Hematopoietic multipotent progenitor cell treated with erythropoietin and hydrocortisone succinate and interleukin-3 and kit ligand, for 17 days (in vitro differentiated cells): ENCODE measurements at regions not wholly inside any gene's neighbourhood (a gene's known extent, or its start where the extent isn't known, plus 50 kb on each side); places are given as distances from the start of the nearest gene placed in this dataset.
"Not testable (repeated sequence)": the region's sequence is repeated elsewhere in the genome, so short reads cannot be mapped to it uniquely, and the experiment has no call there.

Experiments
- DNase-seq: peaks from one replicate; pipeline ENCODE4 v3.0.0-alpha.2; 2015; ENCODE audit warnings: low spot score

DNA sequence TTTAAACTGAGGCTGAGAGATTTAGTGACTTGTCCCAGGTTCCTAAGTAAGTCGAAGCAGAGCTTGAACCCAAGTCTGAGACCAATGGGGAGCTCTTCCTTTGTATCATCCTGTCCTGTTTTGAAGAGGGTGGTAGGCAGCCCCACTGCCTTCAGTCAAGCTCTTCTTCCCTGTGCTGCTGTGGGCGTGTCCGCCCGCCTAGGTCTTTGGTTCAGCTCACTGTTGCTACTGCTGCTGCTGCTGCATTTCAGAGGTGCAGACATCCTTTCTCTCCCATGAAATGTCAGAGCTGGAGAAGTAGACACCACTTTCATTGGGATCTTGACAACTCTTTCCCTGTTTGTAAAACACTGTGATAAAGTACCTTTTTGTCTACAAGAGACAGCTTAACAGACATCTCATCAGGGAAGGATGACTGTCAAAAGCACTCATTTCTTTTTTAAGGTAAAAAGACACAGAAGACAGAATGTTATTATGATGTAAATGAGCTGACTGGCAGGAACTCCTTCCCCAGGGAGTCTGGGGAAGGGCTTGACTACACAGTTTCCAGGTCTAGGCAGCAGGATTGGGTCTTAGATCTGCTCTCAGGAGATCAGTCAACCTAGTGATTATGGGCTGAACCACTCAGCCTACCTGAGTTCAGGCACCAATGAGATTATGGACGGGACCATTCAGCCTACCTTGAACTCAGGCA lies 91.7 kb upstream of the TRIB2 start:
- DNase-seq = no peak

DNA sequence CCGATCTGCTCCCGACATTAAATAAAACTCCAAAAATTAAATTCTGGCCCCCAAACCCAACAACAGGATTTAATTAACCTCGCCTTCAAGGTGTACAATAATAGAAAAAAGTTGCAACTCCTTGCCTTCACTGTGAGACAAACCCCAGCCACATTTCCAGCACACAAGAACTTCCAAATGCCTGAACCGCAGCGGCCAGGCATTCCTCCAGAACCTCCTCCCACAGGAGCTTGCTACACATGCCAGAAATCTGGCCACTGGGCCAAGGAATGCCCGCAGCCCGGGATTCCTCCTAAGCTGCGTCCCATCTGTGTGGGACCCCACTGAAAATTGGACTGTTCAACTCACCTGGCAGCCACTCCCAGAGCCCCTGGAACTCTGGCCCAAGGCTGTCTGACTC lies 88.2 kb upstream of the TRIB2 start:
- DNase-seq = not testable (repeated sequence)

DNA sequence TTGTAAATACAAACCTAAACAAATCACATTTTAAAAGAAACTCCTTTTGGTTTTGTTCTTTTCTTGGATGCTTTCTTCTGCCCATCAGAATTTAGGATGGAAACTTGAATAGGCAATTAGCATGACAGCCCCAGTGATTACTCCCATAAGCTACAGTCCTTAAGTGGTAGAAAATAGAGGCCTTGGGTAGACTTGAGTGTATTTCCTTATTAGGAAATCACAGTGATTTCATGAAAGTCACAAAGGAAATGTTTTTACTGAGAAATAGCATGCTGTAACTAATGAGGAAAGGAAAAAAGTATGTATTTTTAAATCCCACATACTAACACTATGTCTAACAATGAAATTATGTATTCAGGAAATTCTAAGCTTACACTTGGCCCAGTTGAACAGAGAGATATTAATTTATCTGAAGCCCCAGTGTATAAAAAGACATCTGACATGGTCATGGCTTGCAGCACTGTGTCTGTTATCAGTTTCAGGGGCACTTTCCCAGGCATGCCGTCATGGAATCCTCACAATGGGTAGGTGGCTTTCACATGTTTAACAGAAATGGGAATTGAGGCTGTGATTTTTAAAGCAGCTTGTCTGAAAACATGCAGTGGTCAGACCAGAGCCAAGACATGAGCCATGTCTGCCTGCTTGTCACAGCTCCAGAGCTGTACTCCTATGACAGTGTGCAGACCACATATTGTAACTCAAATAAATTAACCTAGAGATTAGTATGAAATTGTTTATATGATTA lies 79.7 kb upstream of the TRIB2 start:
- no peak for DNase-seq

DNA sequence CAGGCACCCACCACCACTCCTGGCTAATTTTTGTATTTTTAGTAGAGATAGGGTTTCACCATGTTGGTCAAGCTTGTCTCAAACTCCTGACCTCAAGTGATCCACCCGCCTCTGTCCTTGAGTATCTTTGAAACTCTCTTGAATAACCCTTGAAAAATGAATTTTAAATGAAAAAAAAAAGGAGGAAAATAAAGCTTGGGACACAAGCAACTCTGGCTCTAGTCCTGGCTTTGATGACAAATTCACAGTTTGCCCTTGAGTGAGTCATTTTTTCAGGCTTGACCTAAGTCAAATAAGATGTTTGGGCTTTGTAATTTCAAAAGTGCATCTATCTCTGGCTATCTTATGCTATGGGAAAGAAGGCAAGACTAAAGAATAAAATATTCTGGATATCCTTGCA lies 79.0 kb upstream of the TRIB2 start:
- no peak for DNase-seq

DNA sequence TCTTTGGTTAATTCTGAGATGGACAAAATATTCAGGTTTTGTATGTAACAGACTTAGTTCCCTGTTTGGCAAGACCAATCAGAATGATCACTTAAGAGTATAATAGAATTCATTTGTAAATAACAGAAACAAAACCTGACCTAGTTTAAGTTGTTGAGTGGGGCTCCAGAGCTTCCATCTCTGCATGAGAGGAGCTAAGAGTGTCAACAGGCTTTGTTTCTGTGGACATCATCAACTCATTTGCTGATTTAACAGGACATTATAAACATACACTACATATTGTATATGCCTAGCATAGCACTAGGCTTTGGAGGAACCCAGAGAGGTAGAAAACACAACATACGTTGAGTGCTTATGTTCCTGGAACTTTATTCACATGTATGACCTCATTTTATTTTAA lies 75.3 kb upstream of the TRIB2 start:
- DNase-seq = no peak

DNA sequence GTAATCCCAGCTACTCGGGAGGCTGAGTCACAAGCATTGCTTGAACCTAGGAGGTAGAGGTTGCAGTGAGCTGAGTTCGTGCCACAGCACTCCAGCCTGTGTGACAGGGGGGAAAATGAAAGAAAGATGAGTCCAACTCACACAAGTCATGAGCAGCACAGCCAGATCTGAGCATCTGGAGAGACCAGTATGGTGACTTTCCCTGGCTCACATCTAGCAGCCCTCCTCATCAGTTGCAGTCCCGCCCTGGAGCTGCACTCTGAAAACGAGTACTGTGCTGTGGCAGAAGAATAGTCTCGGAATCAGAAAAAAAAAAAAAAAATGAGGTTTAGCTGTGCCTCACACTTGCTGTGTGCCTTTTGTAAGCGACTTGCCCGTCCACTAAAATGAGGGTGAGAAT lies 74.4 kb upstream of the TRIB2 start:
- no peak for DNase-seq

DNA sequence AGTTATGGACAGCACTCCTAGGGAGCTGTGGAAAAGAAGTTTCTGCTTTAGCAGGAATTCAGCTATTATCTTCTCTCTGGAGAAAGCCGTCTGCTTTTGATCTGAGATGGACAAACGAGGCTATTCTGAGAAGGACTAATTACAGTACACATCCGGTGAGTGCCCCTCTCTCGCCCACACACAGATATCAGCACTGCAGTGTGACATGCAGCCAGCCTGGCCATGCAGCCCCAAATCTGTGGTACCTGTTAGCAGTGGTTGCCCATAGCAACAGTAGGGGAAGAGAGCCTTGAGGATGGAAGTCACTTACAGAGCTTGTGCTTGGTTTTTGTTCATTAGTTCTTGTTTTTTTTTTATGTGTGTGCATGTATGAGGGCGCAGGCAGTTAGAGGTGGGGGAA lies 73.9 kb upstream of the TRIB2 start:
- DNase-seq = no peak

DNA sequence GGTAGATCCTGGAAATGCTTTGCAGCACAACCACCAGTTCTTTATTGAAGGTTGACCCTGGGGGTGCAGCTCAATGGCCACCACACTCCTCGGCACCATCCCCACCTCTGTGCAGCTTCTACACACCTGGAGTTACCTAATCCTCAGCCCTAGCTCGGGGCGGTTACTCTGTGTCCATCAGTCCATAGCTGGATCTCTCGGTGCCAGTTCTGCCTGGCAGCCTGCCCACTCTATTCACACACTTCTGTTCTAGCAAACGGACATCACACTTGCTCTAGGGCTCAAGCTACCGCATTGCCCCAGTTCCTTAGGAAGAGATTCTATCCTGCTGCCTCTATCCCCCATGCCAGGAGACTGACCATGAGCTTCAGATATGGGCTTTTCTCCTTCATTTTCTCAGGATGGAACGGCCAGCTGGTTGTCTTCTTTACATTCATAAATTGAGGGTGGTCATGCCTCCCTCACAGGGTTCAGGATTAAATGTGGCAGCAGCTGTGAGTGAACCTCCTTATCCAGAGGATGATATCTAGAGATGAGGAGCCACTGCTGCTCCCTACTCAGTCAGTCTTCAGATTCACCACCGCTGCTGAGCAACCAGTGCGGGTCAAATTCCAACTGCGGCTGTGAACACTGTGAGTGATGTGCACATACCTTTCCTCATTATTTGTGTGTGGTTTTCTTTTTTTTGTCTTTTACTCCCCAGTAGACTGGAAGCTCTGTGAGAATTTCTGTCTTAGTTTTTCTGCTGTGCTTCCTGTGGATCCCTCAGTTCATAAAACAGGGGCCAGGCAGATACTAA lies 66.9 kb upstream of the TRIB2 start:
- no peak for DNase-seq

DNA sequence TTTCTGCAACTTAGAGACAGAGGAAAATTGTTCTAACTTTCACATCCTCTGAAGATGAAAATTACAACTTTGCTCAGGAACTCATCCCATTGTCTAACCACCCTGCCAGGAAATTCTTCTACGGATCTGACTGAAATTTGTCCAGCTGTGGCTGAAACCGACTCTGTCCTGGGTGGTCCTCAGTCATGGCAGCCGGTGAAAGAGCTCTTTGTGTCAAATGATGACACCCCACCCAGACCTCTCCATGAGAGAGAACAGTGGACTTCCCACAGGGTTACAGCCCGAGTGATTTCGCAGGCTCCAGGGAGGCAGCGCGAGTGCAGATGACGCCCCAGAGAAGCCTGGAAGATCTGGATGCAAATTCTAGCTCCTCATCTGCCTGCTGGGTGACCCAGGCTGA lies 65.1 kb upstream of the TRIB2 start:
- DNase-seq = no peak

DNA sequence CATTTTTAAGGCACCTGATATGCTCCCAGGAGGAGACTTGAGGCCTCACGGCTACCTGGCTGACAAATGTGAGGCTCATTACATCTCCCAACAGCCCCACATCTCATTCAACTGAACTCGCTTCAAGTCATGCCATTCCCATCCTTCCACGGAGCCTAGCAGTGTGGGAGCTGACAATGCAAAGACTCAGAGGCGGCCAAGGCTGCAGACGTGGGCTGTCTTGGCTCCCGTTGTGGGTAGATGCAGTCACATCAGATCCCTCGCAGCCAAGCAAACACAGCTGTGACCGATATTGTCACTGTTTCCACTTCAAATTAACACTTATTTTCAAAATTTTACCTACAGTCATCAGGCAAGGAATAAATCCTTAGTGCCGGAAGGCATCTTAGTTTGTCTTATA lies 64.0 kb upstream of the TRIB2 start:
- DNase-seq = no peak

DNA sequence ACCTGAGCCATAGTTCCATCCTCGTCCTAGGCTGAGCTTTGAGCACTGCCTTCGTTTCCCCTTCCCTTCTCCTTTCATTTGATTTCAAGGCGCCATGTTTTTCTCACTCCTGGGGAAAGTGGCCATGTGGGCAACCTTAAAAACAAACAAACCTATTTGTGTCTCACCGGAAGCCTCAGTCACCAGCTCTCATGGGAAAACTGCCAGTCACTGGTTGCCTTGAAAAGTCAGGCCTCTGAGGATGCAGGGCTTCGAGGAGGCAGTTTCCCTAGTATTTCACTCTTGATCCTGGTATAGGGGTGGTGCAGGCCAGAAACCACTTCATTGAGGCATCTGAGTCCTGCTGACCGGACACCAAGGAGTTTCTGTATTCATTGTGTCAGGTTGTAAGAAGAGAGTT lies 59.2 kb upstream of the TRIB2 start:
- DNase-seq = no peak

DNA sequence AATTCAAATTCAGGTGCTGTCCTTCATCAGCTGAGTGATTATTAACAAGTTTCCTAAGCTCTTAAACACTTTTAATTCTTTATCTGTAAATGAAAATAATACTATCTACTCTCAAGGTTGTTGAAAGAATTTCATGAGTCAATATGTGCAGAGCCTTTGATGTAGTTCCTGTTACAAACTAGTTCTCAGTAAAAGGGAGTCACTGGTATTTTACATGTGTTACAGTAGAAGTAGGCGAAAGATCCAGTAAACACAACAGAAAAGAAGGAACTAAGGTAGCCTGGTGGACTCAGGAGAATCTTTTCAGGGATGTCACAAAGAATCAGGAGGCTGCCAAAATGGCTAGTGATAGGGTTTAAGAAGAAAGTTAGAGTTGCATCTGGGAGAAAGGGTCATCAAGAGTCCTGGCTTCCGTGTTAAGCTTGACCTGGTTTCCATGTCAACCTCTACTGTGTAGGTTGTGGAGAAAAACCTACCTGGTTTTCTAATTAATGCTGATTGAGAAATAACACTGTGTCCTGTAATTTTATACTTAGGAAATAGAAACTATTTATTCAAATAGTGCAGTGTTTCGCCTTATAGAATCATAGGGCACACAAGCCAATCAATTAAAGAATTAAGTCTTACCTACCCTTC lies 58.3 kb upstream of the TRIB2 start:
- no peak for DNase-seq

DNA sequence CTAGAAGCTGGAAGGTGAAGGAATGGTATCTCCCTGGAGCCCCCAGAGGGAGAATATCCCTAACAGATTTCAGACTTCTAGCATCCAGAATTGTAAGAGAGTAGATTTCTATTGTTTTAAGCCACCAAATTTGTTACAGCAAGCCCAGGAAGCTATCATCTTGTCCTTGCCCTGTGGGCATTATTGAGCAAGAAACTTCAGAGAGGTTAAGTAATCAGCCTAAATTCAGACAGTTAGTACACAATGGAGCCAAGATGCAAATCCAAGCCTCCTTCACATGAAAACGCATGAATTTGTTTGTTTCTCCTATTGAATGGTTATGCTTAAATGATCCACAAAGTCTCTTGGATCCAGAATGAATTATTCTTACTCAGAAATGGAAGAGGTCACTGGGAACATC lies 55.2 kb upstream of the TRIB2 start:
- DNase-seq = no peak

DNA sequence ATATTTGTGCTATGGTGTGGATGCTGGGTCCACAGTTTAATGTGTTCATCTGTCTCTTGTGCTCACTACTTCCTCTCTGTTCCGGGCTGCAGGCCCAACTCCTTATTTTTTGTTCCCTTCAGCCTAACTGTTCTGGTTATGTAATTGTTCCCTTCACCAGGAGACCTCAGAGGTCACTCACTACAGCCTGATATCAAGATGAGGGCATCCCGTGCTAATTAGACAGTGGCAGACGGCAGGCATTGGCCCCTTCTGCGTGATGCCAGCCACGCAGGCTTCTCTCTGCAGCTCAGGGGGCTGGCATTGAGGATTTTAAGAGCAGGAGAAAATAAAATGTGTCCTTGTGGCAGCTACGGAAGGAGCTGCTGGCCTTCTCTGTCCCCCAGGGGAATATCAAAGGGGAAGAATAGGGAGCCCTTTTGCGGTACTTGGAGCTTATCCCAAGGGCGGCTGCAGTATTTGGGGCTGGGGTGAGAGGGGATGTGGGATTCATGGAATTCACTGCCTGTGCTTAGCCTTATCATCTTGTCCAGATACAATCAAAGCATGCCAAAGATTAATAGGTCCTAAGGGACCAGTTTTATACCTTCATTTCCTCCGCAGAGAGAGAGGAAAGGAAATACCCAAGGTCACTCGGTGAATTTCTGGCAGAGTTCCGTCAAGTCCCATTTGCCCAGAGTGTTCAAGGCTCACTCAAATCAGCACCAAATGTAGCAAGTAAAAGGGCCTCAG lies 53.3 kb upstream of the TRIB2 start:
- no peak for DNase-seq

DNA sequence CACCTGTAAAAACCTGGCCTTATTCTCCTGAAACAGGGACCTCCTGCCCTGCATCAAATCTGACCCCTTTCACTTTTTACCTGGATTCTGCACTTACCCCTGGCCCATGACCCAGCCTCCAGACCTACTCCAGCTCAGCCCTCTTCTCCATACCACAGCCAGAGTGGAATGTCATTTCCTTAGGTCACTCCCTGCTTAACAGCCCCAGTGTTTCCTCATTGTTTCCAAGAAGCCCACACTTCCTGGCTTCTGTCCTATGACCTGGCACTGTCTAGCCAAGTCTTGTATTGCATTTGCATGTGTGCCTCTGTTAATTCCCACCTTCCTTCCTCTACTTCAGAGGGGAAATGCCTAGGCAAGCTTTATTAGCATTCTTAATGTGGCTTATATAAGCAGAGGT lies 51.4 kb upstream of the TRIB2 start:
- no peak for DNase-seq

DNA sequence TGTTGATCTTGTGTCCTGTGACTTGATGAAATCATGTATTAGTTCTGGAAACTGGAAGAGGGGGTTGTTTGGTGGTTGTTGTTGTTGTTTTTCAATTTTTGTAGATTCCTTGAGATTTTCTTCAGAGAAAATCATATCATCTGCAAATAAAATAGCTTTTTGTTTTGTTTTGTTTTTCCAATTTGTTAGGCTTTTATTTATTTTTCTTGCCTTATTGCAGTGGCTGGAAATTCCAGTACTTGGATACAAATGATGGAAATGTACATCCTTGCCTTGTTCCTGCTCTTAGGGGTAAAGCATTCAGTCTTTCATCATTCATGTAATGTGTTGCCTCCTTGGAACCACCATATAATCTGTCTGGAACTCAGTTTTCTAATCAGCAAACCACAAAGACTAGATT lies 50.3 kb upstream of the TRIB2 start:
- DNase-seq = no peak
